Liver (tissue), 3 donors: ENCODE measurements at regions not wholly inside any gene's neighbourhood (a gene's known extent, or its start where the extent isn't known, plus 50 kb on each side); places are given as distances from the start of the nearest gene placed in this dataset.

Source experiments
- GABPA ChIP-seq, 2 donors: IDR thresholded peaks in 1 of 2; conservative IDR thresholded peaks in 1 of 2; 2 replicates each; pipeline ENCODE4 v1.6.1; 2016; ENCODE audit warnings: antibody characterized with exemption in 2 of 2, mild to moderate bottlenecking in 1 of 2, moderate library complexity in 1 of 2
- TF ChIP-seq, protein P1 (sequence below): fragments of 150-350 bp; IDR thresholded peaks from 2 replicates; pipeline ENCODE4 v1.5.1; 2017; ENCODE audit warnings: improper control_type of control experiment, low read depth, low read length; ENCODE audit not compliant: missing input control
- donor health status: healthy.
- donor health status: healthy.

GRCh38 chr20:24764794-24765202 lies 184.3 kb upstream of the CST7 start:
- no peak for TF ChIP-seq GABPA (IDR thresholded peaks at IDR 0.05 in 1 of 2, conservative IDR thresholded peaks at IDR 0.05 in 1 of 2)
- TF ChIP-seq, protein P1, sequence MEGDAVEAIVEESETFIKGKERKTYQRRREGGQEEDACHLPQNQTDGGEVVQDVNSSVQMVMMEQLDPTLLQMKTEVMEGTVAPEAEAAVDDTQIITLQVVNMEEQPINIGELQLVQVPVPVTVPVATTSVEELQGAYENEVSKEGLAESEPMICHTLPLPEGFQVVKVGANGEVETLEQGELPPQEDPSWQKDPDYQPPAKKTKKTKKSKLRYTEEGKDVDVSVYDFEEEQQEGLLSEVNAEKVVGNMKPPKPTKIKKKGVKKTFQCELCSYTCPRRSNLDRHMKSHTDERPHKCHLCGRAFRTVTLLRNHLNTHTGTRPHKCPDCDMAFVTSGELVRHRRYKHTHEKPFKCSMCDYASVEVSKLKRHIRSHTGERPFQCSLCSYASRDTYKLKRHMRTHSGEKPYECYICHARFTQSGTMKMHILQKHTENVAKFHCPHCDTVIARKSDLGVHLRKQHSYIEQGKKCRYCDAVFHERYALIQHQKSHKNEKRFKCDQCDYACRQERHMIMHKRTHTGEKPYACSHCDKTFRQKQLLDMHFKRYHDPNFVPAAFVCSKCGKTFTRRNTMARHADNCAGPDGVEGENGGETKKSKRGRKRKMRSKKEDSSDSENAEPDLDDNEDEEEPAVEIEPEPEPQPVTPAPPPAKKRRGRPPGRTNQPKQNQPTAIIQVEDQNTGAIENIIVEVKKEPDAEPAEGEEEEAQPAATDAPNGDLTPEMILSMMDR: no peak
